Esophagus muscularis mucosa (tissue), 4 donors: ENCODE measurements at regions not wholly inside any gene's neighbourhood (a gene's known extent, or its start where the extent isn't known, plus 50 kb on each side); places are given as distances from the start of the nearest gene placed in this dataset.

Experiments
- DNase-seq: peaks from one replicate; pipeline ENCODE4 v3.0.0-alpha.2; 2017; ENCODE audit errors: extremely low spot score
- H3K27ac ChIP-seq, 4 donors: fragments of 200-600 bp; sonication (generic); replicated peaks in 1 of 4; 1 replicate in 3 of 4; 2 replicates in 1 of 4; pipeline ENCODE4 v1.5.1; 2016 to 2019; ENCODE audit warnings: mild to moderate bottlenecking in 1 of 4
- H3K27me3 ChIP-seq, 4 donors: fragments of 200-600 bp; sonication (generic); one replicate each; pipeline versions ENCODE4 v1.5.1 to v1.6.0; 2016 to 2019
- H3K36me3 ChIP-seq, 4 donors: fragments of 200-600 bp; sonication (generic); one replicate each; pipeline ENCODE4 v1.5.1; 2016 to 2019
- H3K4me1 ChIP-seq, 4 donors: fragments of 200-600 bp; sonication (generic); one replicate each; pipeline ENCODE4 v1.5.1; 2016 to 2019
- H3K4me3 ChIP-seq, 4 donors: fragments of 200-600 bp; sonication (generic); 1 replicate in 2 of 4; 2 replicates in 2 of 4; pipeline ENCODE4 v1.5.1; 2016 to 2019; ENCODE audit warnings: mild to moderate bottlenecking in 4 of 4, moderate library complexity in 1 of 4
- H3K9me3 ChIP-seq, 4 donors: fragments of 200-600 bp; sonication (generic); 1 replicate in 3 of 4; 2 replicates in 1 of 4; pipeline ENCODE4 v1.5.1; 2016 to 2019
- CTCF ChIP-seq, 3 experiments: fragments of 200-600 bp in 2 of 3; fragments of 450-650 bp in 1 of 3; sonication (generic) in 2 of 3; IDR thresholded peaks; one replicate each; pipeline ENCODE4 v1.5.1; 2017 to 2019; ENCODE audit warnings: antibody characterized with exemption in 3 of 3, mild to moderate bottlenecking in 2 of 3, moderate library complexity in 1 of 3
- EP300 ChIP-seq: sonication (generic); formaldehyde crosslinking; IDR thresholded peaks from one replicate; pipeline ENCODE4 v1.6.1; 2017; ENCODE audit warnings: antibody characterized with exemption
- POLR2A ChIP-seq: fragments of 450-650 bp; IDR thresholded peaks from one replicate; pipeline ENCODE4 v1.6.1; 2017; ENCODE audit warnings: antibody characterized with exemption, moderate library complexity, mild to moderate bottlenecking, low read depth
- POLR2AphosphoS5 ChIP-seq, 2 donors: sonication (generic); formaldehyde crosslinking; IDR thresholded peaks; one replicate each; pipeline ENCODE4 v1.6.1; 2017; ENCODE audit warnings: antibody characterized with exemption in 2 of 2
- WGBS: methylation state at CpG from one replicate; pipeline ENCODE4 v1.1.5; 2018; 5-methylcytosine and 5-hydroxymethylcytosine counted together
- intact Hi-C: fragments of 100-400 bp; cut with DNase I; formaldehyde crosslinking; loops from one replicate; pipeline ENCODE4 v1.15.1; 2023

GRCh38 chr6:44641344-44642031 is 254.0 kb downstream of the CDC5L start:
- intact Hi-C loops = no loop called here
- H3K36me3 ChIP-seq = no peaks in the 10 kb centered on the region
- H3K4me3 ChIP-seq = no peak overlapping the region
- no peak overlapping the region for H3K27ac ChIP-seq
- 89% methylated on average over 10 of the region's 10 CpGs for WGBS
- TF ChIP-seq POLR2A (no peak), EP300 (no peak), CTCF (IDR thresholded peaks at IDR 0.05) (no peak), POLR2AphosphoS5 (IDR thresholded peaks at IDR 0.05) (no peak)
- no peaks in the 10 kb centered on the region for H3K9me3 ChIP-seq
- H3K4me1 ChIP-seq = peaks cover 0 to 4% (median under 1%) of the 10 kb centered on the region in 4 donors
- no peaks in the 10 kb centered on the region for H3K27me3 ChIP-seq
- DNase-seq = no peak

- 81% methylated on average over 1 of the region's 1 CpG for WGBS
- Histone ChIP-seq H3K4me1 (no peaks in the 10 kb centered on the region), H3K36me3 (no peaks in the 10 kb centered on the region), H3K9me3 (no peaks in the 10 kb centered on the region), H3K4me3 (no peak overlapping the region), H3K27me3 (no peaks in the 10 kb centered on the region), H3K27ac (no peak overlapping the region)
- no peak for DNase-seq
- no peak for TF ChIP-seq POLR2AphosphoS5 (IDR thresholded peaks at IDR 0.05)
- no peak for TF ChIP-seq POLR2A
- no peak for TF ChIP-seq CTCF (IDR thresholded peaks at IDR 0.05)
- TF ChIP-seq EP300 = no peak
- intact Hi-C loops = no loop called here
These were observed 254.8 kb downstream of the CDC5L start for GRCh38 chr6:44642349-44642748.

GRCh38 chr6:44642870-44643522 is 255.5 kb downstream of the CDC5L start:
- no peak overlapping the region for H3K27ac ChIP-seq
- intact Hi-C loops = no loop called here
- WGBS = 82% methylated on average over 8 of the region's 10 CpGs

GRCh38 chr6:44645276-44645675 is 257.8 kb downstream of the CDC5L start:
- Histone ChIP-seq H3K9me3 (no peaks in the 10 kb centered on the region), H3K36me3 (no peaks in the 10 kb centered on the region), H3K27ac (no peak overlapping the region), H3K27me3 (no peaks in the 10 kb centered on the region), H3K4me1 (no peaks in the 10 kb centered on the region), H3K4me3 (no peak overlapping the region)
- intact Hi-C loops = no loop called here
- TF ChIP-seq POLR2A (no peak), EP300 (no peak), POLR2AphosphoS5 (IDR thresholded peaks at IDR 0.05) (no peak), CTCF (IDR thresholded peaks at IDR 0.05) (no peak)
- 85% methylated on average over 6 of the region's 6 CpGs for WGBS
- DNase-seq = no peak

More at GRCh38 chr6:44642870-44643522, 255.5 kb downstream of the CDC5L start:
- Histone ChIP-seq H3K4me1 (no peaks in the 10 kb centered on the region), H3K4me3 (no peak overlapping the region), H3K36me3 (no peaks in the 10 kb centered on the region), H3K9me3 (no peaks in the 10 kb centered on the region), H3K27me3 (no peaks in the 10 kb centered on the region)
- TF ChIP-seq CTCF (IDR thresholded peaks at IDR 0.05) = no peak
- no peak for TF ChIP-seq EP300
- no peak for DNase-seq
